MCF 10A (cell line): ENCODE measurements at regions not wholly inside any gene's neighbourhood (a gene's known extent, or its start where the extent isn't known, plus 50 kb on each side); places are given as distances from the start of the nearest gene placed in this dataset.

Source experiments
- BruUV-seq: library from RNA; stranded (reverse); fragments of 400-500 nt; replicated peaks from 2 replicates; lab custom pipeline; 2021; lab: Mats Ljungman, UMichigan
- CTCF ChIA-PET: fragments of 300-600 bp; sonication (Branson Sonifier 250); formaldehyde crosslinking; extraction: SDS; loops from one replicate; lab custom pipeline; 2021; ENCODE audit warnings: antibody characterized with exemption, inconsistent platforms; lab: Yijun Ruan, JAX
- POLR2A ChIA-PET: fragments of 300-600, 350-650 bp; sonication (Branson Sonifier 250); formaldehyde crosslinking; extraction: SDS; loops from one replicate; lab custom pipeline; 2020; ENCODE audit warnings: antibody characterized with exemption, inconsistent platforms; lab: Yijun Ruan, JAX
- DNase-seq: peaks from one replicate; pipeline ENCODE4 v3.0.0-alpha.2; 2018; ENCODE audit not compliant: unreplicated experiment
- H3K27ac Mint-ChIP-seq: one replicate; pipeline ENCODE4 v1.8.0; 2022; ENCODE audit warnings: mild to moderate bottlenecking, low read depth, mixed read lengths; ENCODE audit not compliant: unreplicated experiment
- H3K27me3 Mint-ChIP-seq: one replicate; pipeline ENCODE4 v1.8.0; 2022; ENCODE audit warnings: mixed read lengths; ENCODE audit not compliant: insufficient read depth, unreplicated experiment
- H3K36me3 Mint-ChIP-seq: one replicate; pipeline ENCODE4 v1.8.0; 2022; ENCODE audit warnings: mild to moderate bottlenecking, moderate library complexity, mixed read lengths; ENCODE audit not compliant: insufficient read depth, unreplicated experiment
- H3K4me1 Mint-ChIP-seq: one replicate; pipeline ENCODE4 v1.8.0; 2022; ENCODE audit warnings: mixed read lengths; ENCODE audit not compliant: insufficient read depth, unreplicated experiment
- H3K4me3 Mint-ChIP-seq: one replicate; pipeline ENCODE4 v1.8.0; 2022; ENCODE audit warnings: mild to moderate bottlenecking, moderate library complexity, mixed read lengths; ENCODE audit not compliant: unreplicated experiment
- H3K9me3 Mint-ChIP-seq: one replicate; pipeline ENCODE4 v1.8.0; 2022; ENCODE audit warnings: mixed read lengths; ENCODE audit not compliant: unreplicated experiment
- CTCF ChIP-seq: fragments of 200-600 bp; IDR thresholded peaks from one replicate; pipeline ENCODE4 v1.8.0; 2022; ENCODE audit warnings: antibody characterized with exemption, mild to moderate bottlenecking; ENCODE audit not compliant: unreplicated experiment
- intact Hi-C: fragments of 100-400 bp; cut with micrococcal nuclease; formaldehyde crosslinking; loops from 2 replicates; pipeline ENCODE4 v1.14.1; 2022

DNA sequence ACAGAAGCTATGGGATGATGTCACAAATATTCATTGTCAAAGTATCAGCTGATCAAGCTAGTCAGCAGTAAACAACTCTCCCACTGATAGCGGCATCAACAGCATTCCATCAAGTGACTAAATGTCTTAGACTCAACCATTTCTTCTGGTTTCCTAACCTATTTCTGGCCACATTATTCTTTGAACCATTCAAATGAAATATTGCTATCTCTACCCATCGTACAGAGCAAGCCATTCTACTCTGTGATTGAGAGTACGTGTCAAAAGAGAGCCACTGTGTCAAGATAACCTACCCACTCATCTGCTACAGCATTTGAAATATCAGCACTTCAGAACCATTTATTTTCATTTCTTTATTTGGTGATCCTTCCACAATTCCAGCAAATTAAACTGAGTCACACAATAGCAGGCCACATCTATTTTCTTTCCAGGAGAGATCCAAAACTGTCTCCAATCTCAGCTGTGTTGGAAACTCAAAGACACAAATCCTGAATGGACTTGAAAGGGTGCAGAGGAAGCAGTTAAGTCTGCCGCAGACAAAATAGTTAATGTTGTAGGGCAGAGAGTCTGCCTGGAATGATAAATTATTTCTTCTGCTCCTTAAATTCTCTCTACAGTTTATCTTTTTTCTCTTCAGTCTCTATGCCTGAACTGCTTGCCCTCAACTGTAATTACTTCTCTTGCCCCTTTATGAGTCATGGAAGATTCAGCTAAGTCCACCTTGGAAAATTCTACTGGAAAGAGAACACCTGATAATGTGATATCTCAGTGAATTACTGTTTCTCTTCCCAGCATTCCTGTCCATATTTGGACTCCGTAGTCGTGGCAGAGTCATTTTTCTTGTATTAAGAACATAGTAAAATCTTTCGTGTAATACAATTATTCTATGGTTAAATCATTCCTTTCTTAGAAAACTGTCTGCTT lies 364.8 kb downstream of the PDGFC start:
- Mint-ChIP-seq H3K4me3 (no peak overlapping the region), H3K27ac (no peak overlapping the region), H3K9me3 (peaks cover 8% of the 10 kb centered on the region), H3K27me3 (no peaks in the 10 kb centered on the region), H3K4me1 (no peaks in the 10 kb centered on the region), H3K36me3 (no peaks in the 10 kb centered on the region)
- BruUV-seq, result no TSS peak
- CTCF ChIA-PET, result interaction anchor here (0.6 kb wide), 1 partner anchor 34 kb away, joined by 3 read pairs; no protein-coding TSS in a partner anchor
- DNase-seq, result no peak
- POLR2A ChIA-PET, result interaction anchor here (0.5 to 1.2 kb wide), 2 partner anchors 12 to 37 kb away, joined by 3 to 4 read pairs; no protein-coding TSS in a partner anchor
- intact Hi-C loops, result no loop called here
- TF ChIP-seq CTCF, result no peak

- CTCF ChIA-PET, result interaction anchor here (0.5 to 1.4 kb wide), 4 partner anchors 14 to 1189 kb away, joined by 3 read pairs; no protein-coding TSS in a partner anchor
- no peak for DNase-seq
- POLR2A ChIA-PET, result no interaction called here
- no peak for TF ChIP-seq CTCF
- intact Hi-C loops, result loop anchor here (10.0 kb wide), 1 partner anchor 177 kb away; no protein-coding TSS in a partner anchor
- no peak overlapping the region for H3K27ac Mint-ChIP-seq
- peaks cover 11% of the 10 kb centered on the region for H3K4me1 Mint-ChIP-seq
- BruUV-seq, result no TSS peak
- H3K4me3 Mint-ChIP-seq, result no peak overlapping the region
- H3K27me3 Mint-ChIP-seq, result no peaks in the 10 kb centered on the region
- no peaks in the 10 kb centered on the region for H3K36me3 Mint-ChIP-seq
- H3K9me3 Mint-ChIP-seq, result no peaks in the 10 kb centered on the region
Measured at GRCh38 chr4:156598138-156598681, 373.4 kb downstream of the PDGFC start.

- no peak overlapping the region for H3K27ac Mint-ChIP-seq
- CTCF ChIA-PET, result interaction anchor here (0.6 to 1.4 kb wide), 2 partner anchors 15 to 80 kb away, joined by 3 to 4 read pairs; no protein-coding TSS in a partner anchor
- no peak overlapping the region for H3K4me3 Mint-ChIP-seq
Measured at GRCh38 chr4:156596706-156597329, 374.8 kb downstream of the PDGFC start.

More at GRCh38 chr4:156596706-156597329, 374.8 kb downstream of the PDGFC start:
- POLR2A ChIA-PET, result no interaction called here
- Mint-ChIP-seq H3K9me3 (no peaks in the 10 kb centered on the region), H3K4me1 (peaks cover 11% of the 10 kb centered on the region), H3K27me3 (no peaks in the 10 kb centered on the region), H3K36me3 (no peaks in the 10 kb centered on the region)
- TF ChIP-seq CTCF, result no peak
- no peak for DNase-seq
- no TSS peak for BruUV-seq
- intact Hi-C loops, result loop anchor here (10.0 kb wide), 1 partner anchor 178 kb away; no protein-coding TSS in a partner anchor
